Renal cortical epithelial cell (primary cell): ENCODE measurements at regions not wholly inside any gene's neighbourhood (a gene's known extent, or its start where the extent isn't known, plus 50 kb on each side); places are given as distances from the start of the nearest gene placed in this dataset.
A peak's percentile ranks its signal among the peaks of the same experiment; 100 is the strongest.
"Not testable (repeated sequence)": the region's sequence is repeated elsewhere in the genome, so short reads cannot be mapped to it uniquely, and the experiment has no call there.

Source experiments
- DNase-seq: peaks from one replicate; pipeline ENCODE4 v3.0.0-alpha.2; 2011; ENCODE audit warnings: low read depth

GRCh38 chr11:129637473-129637872 lies 178.2 kb upstream of the TMEM45B start:
- DNase-seq = peak; percentile 69

DNA sequence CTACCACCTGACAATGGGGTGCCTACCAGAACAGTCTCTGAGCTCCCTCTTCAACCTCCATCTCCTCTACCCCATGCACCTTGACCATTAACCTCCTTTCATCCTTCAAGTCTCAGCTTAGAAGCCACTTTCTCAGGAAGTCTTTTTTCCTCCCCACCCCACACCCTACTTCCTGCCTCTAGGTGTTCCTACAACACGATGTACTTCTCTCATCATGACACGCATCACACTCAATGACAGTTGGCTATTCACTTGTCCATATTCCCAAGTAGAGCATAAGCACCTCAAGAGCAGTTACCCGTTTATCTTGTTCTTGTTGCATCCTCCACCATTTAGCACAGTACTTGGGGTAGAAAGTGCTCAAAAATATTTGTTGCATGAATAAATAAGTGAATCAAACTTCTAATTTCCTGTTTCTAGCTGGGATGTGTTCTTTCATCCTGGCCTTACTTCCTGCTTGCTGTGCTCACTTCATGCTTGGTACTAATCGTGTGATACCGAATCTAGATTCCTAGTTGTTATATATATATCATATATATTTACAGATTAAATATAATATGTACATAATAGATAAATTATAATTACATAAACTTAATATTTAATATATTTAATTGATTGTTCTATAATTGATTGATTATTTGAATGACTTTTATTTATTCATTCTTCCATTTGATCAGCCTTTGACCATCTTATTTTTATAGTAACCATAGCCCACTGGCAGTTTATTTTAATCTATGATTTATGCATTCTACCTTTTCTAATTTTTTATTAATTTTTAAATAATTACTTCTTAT lies 177.5 kb upstream of the TMEM45B start:
- no peak for DNase-seq

- peak; percentile 98 for DNase-seq
These were observed 176.3 kb upstream of the TMEM45B start for GRCh38 chr11:129639300-129639699.

DNA sequence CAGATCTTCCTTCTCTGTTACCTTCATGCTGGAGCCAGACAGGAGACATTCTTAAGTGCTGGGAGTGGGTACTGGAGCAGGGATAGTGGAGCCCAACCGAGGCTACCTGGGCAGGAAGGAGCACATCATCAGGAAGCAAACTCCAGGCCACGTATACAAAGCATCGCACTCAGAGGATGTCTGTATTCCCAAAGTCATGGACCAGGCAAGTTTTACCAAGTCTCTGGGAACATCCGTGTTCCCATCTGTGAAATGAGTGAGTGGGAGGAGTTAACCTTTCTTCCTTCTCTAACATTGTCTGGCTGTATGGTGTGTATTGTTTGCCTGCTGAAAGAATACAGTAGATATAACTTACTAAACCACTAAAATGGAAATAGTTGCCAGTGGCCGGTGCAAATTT lies 175.0 kb upstream of the TMEM45B start:
- no peak for DNase-seq

DNA sequence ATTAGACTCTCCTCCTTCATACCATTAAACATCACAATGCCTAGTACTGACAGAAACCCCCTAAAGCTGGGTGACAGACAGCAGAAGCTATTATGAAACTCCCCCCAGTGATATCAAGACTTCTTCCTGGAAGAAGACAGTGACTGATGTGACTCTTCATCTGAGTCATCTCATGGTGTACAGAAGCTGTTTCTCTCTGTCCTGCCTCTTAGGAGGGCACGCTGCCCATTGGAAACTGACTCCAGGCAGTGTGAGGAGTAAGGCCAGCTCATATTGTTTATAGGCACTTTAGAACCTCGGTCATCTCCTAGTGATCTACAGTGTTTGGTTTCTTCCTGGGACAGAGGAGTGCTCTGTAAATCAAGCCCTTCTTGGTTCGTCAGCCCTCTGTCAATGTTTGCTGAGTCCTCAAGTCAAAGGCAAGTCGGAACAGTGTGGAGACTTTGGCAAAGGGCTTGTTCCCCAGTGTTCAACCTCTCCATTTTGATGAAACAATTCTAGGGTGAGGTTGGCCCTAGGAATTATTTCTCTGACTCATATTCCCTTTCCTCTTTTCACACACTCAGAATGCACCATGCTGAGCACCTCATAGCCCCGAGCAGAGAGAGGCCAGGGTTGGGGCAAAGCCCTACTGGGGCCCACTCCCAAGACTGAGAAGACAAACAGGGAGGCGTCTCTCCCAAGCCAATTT lies 172.5 kb upstream of the TMEM45B start:
- peak; percentile 51 for DNase-seq

DNA sequence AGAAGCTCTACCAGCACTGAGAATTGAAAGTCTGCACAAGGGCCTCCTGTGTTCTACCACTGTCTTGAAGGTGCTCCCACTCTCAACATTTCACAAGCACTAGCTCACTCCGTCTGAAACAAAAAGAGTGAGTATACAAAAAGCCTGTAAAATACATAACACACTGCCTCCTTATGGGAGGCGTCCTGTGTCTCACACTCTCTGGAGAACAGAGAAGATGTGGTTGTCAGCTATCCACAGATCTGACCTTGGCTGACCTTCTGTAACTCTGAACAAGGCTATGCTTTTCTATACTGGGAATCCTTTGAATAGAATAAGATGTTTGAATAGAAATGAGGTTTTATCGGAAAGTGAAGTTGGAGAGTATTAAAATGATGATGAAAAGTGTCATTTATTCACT lies 171.3 kb upstream of the TMEM45B start:
- DNase-seq = no peak

DNA sequence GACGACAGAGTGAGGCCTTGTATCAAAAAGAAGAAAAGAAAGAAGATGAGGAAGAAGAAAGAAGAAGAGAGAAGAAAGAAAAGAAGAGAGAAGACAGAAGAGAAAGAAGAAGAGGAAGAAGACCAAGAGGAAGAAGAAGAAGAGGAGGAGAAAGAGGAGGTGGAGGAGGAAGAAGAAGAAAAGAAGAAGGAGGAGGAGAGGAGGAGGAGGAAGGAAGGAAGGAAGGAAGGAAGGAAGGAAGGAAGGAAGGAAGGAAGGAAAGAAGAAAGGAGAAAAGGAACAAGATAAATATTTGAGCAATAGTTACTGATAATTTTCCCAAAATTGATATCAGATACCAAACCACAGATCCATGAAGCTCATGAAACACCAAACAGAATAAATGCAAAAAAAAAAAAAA lies 169.7 kb upstream of the TMEM45B start:
- no peak for DNase-seq

DNA sequence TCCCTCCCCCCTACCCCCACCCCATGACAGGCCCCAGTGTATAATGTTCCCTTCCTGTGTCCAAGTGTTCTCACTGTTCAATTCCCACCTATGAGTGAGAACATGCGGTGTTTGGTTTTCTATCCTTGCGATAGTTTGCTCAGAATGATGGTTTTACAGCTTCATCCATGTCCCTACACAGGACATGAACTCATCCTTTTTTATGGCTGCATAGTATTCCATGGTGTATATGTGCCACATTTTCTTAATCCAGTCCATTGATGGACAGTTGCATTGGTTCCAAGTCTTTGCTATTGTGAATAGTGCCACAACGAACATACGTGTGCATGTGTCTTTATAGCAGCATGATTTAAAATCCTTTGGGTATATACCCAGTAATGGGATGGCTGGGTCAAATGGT lies 165.6 kb upstream of the TMEM45B start:
- DNase-seq = not testable (repeated sequence)

- DNase-seq = peak; percentile 56
These were observed 162.8 kb upstream of the TMEM45B start for GRCh38 chr11:129652835-129653234.

DNA sequence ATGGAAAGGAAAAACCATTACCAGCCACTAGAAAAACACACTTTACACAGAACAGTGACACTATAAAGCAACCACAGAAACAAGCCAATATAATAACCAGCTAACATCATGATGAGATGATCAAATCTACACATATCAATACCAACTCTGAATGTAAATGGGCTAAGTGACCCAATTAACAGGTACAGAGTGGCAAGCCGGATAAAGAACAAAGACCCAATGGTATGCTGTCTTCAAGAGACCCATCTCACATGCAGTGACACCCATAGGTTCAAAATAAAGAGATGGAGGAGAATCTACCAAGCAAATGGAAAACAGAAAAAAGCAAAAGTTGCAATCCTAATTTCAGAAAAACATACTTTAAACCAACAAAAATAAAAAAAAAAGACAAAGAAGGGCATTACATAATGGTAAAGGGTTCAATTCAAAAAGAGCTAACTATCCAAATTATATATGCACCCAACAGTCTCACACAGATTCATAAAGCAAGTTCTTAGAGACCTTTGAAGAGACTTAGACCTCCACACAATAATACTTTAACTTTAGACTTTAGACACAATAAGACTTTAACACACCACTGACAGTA lies 160.3 kb upstream of the TMEM45B start:
- no peak for DNase-seq

DNA sequence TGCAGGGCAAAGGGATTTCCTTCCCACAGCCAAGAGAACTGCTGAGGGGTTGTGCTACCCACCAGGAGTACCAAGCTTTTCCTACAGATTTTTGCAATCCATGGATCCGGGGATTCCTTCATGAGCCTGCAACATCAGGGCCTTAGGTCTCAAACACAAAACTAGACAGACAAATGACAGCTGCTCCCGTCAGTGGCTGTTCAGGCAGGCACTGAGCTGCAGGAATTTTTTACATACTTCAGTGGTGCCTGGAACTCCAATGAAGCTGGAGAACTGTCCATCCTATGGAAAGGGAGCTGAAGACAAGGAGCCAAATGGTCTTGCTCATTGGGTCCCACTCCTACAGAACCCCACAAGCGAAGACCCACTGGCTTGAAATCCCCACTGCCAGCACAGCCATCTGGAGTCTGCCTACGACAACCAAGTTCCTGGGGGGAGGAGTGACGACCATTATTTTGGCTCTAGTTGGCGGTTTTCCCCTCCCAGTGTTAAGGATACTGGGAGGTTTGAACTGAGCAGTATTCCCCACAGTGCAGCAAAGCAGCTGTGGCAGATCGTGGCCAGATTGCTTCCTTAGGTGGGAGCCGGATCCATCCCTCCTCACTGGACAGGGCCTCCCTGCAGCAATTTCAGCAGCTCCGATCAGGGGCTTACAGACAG lies 157.7 kb upstream of the TMEM45B start:
- DNase-seq = no peak

- DNase-seq = no peak
These were observed 157.2 kb upstream of the TMEM45B start for GRCh38 chr11:129658526-129658867.

DNA sequence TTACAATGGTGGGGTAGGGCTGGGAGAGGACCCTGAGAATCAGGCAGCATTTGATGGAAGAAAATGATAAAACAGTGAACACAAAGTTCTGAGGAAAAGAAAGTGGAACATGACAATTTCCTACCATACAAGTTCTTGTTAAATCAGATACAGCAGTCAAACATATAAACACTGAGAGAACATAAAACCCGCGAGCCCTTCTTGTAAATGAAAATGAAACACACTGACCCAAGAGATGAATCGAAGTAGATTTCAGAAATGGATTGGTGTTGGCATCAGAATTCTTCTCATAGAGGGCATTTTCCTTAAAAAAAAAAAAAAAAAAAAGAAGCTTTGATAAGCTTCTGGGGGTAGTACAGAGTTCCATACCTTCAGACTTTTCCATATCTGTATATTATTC lies 134.7 kb upstream of the TMEM45B start:
- DNase-seq = no peak

- DNase-seq = no peak
These were observed 134.1 kb upstream of the TMEM45B start for GRCh38 chr11:129681344-129682114.

- DNase-seq = no peak
These were observed 129.4 kb upstream of the TMEM45B start for GRCh38 chr11:129686269-129686668.

- DNase-seq = no peak
These were observed 124.5 kb upstream of the TMEM45B start for GRCh38 chr11:129691142-129691541.

- DNase-seq = no peak
These were observed 121.1 kb upstream of the TMEM45B start for GRCh38 chr11:129694538-129694937.

DNA sequence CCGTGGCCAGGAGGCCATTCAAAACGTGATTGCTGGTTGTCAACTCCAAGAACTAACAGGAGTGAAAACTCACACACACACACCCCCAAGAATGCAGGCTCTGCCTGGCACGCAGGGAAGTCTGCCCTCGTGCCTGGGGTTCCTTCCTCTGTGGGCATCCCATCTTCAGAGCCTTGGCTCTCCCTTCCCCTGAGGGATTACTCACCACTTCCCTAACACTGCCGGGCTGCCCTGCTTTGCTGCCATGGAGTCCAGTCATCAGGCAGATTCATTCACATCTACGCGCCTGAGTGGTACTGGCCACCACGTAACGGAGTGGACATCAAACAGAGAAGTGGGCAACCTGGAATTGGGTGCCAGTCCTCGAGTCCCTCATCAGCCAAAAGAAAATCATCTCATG lies 120.7 kb upstream of the TMEM45B start:
- no peak for DNase-seq

DNA sequence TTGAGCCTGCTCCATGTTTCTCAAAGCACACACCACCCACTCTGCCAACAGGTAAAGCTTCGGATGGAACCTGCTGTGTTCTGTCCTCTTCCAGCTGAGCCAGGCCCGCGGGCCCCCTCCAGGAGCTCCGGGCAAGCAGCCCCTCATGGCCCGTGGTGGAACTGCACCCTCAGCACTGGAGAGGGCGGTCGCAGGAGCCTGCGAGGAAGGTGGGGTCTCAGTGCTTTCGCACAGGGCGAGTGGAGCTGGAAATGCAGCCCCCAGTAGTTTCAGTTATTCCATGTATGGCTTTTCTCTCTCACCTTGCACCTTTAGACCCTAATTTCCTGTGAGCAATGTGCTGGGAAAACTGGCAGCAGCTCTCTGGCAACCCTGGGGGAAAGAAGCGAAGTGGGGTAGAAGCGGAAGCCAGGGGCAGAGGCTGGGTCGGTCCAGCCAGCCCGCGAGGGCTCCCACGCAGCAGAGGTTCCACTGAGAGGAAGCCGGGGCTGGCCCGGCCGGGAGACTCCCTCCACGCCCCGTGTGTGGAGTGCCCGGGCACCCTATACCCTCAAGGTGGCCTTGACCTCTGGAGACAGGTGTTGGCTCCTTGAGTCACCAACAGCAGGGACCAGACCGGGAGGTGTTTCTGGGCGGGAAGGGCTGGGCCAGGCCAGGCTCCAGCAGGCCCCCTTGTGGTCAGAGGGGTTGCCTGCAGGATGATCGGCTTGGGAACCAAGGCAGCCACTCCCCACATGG lies 119.9 kb upstream of the TMEM45B start:
- peak; percentile 17 for DNase-seq

DNA sequence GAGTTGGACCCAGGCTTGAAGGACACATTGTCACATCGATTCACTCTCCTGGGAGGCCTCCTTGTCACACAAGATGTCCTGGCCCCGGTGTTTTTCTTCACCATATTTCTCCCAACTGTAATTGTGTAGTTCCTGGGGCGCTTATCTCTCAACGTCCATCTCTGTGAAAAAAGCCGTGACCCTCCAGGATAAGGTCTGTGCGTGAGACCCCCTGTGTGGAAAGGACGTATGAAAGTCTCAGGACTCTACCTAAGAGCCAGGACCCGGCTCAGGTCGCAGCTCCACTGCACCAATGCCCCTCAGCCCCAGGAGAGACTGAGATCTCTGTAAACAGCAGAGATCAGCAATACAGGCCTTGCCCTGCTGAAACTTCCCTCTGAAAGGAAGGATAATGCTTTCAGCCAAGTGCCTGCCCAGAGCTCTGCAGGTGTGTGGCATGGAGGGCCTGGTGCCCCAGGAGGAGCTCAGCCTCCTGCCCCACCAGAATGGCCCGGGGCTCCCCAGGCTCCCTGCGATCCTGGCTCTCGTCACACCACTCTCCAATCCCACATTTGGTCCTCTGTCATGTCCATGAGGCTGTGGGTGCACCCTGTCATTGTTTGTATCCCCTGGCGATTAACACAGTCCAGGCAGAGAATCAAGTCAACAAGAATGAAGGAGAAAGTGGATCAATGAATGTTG lies 119.2 kb upstream of the TMEM45B start:
- no peak for DNase-seq

DNA sequence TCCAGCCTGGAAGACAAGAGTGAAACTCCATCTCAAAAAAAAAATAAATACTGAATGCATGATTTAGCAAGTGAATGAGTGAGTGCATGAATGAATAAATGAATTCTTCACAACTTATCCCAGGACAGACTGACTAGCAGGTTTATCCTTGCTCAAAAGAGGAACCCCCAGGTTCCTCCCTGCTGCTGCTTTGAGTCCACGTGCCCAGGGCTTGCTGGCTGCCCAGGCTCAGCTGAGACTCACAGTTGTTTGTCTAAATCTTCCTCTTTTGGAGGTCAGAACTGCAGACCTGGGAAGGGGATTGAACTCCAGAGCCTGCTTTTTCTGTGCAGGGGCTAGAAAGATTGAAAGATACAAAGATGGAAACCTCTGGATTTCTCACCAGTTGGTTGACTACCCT lies 117.4 kb upstream of the TMEM45B start:
- no peak for DNase-seq
